NCI-H345 (cell line): ENCODE measurements at regions not wholly inside any gene's neighbourhood (a gene's known extent, or its start where the extent isn't known, plus 50 kb on each side); places are given as distances from the start of the nearest gene placed in this dataset.

Experiments
- DNase-seq: peaks from one replicate; lab custom pipeline; 2025; lab: John Stamatoyannopoulos, UW

DNA sequence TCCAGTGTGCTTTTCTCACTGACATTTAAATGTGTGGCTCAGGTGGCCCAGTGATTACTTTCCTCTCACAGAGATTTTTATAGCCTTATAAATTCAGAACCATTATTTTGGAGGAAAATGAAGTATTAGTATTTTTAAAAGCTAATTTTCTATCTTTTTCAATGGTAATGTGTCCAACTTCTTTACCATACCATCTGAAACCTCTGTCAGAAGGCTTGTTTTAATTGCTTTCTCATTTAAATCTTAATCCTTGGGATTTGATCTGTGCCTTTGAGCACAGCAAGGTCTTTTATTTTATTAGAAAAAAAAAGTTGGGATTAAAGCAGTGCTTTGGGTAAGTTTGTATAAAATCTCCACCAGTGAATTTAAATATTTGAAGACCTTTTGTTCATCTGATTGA lies 452.3 kb upstream of the RAG2 start:
- DNase-seq: no peak

DNA sequence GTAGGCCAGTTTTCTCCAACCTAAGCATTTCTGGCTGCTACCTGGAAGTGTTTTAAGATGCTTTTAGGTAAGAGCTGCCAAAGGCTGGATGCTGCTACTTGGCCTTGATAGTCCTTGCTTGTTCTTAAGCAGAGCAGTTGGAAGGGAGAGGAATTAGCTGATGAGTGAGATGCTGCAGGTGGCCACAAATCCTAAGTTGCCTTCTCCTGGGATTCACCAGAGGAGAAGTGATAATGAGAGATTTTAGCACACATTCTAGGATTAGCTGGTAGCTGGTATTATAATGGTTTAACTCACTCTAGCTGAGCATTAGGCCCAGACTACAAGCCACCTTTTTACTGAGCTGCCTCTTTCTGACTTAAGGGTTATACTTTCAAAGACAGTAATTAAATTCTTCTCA lies 442.9 kb upstream of the RAG2 start:
- no peak for DNase-seq

DNA sequence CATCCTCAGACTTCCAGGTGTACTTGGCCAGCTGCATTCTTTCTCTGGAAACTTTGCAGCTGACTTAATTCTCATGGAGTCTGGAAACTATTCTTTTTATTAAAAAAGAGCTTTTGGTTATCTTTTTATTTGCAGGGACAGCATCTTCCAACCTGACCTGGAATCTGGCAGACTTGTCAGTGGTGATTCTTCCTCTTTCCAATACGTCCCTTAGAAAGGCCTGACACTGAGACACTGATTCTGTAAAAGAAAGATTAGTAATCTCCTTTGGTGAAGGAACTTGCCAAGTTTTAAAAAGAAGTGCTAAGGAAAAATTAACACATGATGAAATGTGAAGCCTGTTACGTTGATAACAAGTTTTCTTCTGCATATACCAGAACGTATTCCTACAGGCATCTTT lies 440.9 kb upstream of the RAG2 start:
- no peak for DNase-seq

DNA sequence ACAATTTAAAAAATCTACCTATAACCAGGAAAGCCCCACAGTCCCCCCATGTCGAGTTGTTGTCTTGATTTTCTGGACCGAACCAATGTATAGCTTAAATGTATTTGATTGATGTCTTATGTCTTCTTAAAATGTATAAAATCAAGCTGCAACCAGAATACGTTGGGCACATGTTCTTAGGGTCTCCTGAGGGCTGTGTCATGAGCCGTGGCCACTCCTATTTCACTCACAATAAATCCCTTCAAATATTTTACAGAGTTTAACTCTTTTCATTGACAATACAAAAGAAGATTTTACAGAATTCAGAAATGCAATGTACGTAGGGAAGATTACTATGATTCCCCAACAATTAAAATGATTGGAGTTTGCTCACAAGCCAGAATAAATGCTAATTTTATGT lies 428.7 kb upstream of the RAG2 start:
- DNase-seq: no peak

DNA sequence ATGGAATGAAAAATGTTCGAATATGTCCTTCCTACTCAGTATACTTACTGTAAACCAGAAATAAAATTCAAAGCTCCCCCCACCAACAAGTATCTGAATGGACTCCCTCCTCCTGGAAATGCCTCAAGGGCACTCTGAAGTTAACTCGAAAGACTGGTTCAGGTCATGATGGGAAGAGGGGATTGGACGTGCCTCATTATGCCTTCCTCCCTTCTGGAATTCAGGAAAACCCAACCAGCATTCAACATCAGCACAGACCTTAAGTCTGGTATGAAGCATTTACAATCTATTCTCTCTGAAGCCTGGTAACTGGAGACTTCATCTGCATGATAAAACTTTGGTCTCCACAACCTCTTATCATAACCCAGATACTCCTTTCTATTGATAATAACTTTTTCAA lies 428.3 kb upstream of the RAG2 start:
- no peak for DNase-seq

DNA sequence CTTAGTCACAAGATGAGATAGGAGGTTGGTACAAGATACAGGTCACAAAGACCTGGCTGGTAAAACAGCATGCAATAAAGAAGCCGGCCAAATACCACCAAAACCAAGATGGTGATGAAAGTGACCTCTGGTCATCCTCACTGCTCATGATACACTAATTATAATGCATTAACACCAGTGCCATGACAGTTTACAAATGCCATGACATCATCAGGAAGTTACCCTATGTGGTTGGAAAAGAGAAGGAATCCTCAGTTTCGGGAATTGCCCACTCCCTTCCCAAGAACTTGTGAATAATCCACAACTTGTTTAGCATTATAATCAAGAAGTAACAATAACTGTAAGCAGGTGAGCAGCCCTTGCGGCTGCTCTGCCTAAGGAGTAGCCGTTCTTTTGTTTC lies 408.5 kb upstream of the RAG2 start:
- no peak for DNase-seq

DNA sequence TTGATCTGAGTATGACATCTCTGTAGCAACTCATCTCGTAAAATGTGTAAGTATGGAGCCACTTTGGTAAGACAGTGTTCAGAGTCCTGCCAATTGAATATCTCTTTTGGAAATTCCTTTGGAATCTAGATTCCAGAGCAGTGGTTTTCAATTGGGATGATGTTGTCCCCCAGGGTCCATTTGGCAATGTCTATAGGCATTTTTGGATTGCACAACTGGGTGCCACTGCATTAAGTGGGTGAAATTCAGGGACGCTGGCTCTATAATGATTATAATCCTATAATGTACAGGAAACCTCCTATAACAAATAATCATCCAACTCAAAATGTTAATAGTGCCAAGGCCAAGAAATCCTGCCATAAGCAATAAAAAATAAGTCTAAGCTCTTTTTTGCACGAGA lies 404.8 kb upstream of the RAG2 start:
- DNase-seq: no peak

DNA sequence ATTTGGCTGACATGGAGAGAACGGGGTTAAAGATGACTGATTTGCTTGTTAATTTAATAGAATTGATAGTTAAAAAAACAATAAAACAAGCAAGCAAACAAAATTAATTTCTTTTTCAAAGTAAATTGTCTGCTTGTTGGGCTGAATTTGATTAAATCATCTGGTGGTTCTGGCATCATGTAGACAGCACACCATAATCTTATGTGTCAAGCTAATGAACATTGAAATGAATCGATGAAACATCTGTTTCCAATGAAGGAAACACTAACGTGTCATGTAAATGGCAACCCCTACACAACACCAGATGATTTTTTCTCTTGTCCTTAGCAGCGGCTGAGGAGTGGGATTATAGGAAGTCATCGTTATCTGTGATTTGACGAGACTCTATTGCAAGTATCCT lies 399.6 kb upstream of the RAG2 start:
- DNase-seq: no peak

DNA sequence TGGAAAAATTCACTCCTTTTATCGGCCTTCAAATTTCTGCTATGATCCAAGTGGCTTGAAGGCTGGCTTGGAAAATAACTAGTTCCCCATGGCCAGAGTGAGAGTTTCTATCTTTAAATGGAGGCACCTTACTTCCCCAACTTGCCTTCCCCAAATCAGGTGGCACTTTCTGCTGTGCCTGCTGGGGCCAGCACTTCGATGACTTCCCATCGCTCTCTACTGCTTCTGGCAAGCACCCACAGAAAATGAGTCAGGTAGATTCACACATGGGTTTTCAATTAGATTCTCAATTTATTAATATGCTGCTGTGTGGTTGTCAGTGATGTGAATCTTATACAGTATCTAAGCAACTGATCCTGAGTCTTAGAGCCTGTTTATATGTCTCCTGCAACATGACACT lies 398.8 kb upstream of the RAG2 start:
- DNase-seq: no peak

DNA sequence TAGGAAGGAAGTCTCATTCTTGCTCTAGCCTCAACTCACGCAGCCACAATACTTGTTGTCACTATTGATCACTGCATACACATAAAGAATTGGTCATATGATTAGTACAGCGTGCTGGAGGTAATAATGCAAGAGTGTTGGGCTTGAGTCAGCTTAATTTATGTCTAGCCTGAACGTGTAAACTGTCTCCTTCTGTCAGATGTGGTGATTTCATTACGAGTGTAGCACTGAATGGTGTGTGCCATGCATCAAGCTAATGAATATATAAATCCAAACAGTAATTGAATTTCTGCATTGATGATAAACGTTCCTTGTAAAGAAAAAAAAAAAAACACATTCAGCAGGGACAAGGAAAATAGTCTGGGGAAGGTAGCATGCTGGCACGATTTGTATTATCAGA lies 396.2 kb upstream of the RAG2 start:
- DNase-seq: no peak

DNA sequence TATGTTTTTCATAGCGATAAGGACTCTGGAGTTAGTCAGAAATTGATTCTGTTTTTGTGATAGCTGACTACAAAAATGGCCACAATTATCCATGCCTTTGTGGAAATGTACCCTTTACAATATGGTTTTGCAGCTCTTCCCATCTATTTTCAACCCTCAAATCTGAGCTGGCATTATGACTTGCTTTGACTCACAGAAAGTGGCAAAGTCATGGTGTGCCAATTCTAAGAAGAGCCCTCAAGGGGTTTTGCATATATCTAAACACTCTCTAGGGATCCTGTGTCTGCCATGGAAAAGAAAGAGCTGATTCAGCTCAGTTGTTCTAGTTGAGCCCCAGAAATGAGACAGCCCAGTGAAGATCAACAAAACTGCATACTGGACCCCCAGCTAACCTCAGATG lies 390.5 kb upstream of the RAG2 start:
- no peak for DNase-seq

DNA sequence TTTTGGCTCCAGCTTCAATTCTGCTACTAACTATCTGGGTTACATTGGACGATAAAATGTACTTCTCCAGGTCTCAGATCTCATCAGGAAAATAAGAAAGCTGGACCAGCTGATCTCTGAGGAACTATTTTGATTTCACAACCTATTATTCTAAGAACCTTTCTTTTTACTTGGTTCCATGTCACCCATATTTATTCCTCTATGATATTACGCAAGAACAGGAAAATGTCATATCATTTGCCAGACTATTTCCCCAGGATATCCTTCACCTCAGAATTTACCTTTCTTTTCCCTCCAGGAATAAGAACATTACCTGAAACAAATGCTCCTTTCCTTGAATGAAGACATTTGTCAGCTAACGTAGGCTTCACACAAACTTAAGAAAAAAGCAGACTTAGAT lies 387.5 kb upstream of the RAG2 start:
- no peak for DNase-seq

DNA sequence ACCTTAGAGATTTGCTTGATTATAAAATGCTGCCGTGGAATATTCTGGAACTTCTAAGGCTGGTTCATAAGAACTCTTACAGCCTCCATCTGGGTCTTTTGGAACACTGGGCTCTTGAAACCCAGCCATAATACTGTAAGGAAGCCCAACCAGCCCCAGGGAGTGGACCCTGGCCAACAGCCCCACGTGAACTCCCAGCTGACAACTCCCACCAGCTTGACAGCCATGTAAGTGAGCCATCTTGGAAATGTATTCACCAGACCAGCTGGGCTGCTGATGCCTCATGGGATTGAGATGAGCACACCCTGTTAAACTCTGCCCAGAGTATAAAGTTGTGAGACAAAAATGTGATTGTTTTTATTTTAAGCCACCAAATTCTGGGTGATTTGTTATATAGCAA lies 378.7 kb upstream of the RAG2 start:
- DNase-seq: no peak

DNA sequence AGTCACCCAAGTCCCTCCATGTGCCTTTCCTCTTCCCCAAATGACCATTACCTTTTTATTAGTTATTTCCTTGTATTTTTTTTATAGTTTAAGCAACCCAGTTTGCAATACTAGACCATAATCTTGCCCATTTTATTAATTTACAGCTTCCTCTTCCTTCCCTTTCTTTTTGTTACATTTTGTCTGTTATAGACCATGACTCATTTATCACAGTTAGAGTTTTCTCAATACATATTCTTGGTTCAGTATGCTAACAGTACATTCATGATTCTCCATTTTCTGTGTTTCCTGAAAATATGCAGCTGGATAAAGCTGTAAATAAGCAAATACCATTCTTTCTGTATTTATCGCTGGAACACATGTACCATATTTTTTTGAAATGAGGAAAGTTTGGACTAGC lies 376.7 kb upstream of the RAG2 start:
- no peak for DNase-seq

DNA sequence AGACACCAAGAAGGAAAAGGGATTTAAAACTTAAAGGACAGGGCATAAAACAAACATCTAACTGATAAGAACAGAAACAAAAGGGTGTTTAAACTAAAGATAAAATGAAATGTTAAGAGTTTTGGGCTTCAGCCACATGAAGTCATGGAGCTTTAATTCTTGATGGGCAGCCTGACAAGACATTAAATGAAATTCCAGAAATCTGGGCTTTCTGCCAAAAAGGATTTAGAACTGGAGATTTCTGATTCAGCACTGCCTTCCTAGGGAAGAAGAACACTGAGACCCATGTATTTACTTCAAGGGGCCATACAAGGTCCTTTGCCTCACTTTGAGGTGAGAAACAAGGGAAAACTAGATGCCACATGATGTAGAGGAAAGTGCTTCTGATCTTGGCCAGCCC lies 355.9 kb upstream of the RAG2 start:
- DNase-seq: no peak

DNA sequence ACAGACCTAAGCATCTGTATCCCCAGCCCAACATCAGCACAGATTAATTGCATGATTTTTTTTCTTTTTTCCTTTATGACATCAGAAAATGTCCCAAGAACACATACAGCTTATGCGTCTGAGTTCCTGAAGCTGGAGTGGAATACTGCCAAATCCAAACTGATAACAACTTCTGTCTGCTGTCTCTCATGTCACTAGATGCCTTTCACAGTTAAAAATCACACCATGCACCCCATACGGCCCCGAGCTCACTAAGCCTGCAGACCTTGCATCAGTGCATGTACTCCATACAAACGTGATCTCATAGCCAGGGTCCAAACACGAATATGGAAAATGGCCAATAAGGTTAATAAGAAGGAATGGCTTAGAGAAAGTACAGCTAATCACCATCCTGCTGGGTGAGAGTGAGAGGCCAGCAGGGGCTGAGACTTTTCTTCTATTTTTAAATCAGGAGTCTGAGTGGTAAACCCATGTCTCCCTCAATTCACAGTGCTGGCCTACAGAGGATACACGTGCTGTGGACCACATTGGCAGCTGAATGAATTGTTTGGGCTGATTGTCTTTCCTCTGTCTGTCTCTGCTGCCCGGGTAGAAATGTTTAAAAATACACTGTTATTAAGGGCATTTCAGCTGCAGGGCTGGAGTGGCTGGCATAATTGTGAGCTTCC lies 350.6 kb upstream of the RAG2 start:
- DNase-seq: no peak

DNA sequence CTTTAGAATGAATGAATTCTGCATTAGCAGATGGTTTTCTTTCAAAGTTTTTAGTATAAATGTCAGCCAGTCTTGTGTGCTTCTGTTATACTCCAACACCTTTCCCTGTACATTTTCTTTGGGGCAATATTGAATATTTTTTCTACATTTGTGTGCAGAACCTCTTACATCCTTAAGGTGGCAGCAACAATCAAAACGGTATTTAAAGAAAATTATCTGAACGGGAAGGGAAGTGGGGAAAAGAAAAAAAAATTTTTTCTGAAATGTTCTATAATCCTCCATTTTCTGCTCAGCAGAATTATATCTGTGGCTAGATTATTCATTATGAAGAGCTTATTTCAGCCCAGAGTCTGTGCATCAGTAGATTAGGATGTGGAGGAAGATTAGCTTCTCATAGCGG lies 347.3 kb upstream of the RAG2 start:
- no peak for DNase-seq

DNA sequence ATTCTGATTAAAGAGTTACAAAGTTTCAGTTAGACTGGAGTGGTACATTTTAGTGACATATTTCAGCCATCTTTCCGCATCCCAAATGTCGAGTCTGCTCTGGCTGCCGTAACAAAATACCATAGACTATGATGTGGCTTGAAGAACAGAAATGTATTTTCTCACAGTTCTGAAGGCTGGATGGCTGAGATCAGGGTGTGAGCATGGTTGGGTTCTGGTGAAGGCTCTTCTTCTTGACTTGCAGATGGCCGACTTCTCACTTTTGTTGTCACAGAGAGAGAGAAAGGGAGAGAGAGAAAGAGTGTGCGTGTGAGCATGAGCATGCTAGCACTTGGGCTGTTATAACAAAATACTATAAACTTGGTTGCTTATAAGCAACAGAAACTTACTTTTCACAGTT lies 335.4 kb upstream of the RAG2 start:
- DNase-seq: no peak

DNA sequence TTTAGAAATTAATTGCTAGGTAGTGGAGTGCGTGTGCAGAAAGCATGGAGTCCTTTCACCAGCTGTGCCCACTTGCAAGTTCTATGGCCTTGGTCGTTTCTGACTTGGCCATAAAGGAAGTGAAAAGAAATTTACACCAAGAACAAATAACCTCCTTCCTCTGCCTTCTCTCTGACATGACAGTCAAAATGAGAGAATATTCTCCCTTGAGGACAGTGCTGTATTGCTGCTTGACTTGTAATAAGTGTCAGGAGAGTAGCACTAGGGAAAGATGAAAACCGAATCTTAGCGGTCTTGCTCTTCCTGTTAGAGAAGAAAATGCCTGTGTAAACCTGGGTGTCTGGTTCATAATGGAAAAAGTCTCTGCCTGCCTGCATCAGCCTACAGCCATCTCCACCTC lies 333.1 kb upstream of the RAG2 start:
- DNase-seq: no peak

DNA sequence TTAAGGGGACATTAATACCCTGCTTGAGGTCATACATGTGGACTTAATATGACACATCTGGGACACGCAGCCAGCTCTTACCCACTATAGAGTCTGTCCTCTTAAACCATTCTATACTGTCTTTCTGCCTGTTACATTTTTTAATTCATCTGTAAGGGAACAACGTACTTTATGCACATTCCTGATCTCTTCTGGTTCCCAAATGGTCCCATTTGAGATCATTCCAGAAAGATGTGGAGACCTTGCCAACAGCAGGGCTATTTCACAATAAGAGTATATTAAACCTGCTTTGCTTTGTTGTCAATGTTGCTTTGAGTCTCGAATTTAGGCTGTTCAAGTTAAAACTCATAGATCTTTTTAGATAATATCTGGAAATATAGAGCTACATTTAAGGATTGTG lies 332.2 kb upstream of the RAG2 start:
- DNase-seq: no peak

DNA sequence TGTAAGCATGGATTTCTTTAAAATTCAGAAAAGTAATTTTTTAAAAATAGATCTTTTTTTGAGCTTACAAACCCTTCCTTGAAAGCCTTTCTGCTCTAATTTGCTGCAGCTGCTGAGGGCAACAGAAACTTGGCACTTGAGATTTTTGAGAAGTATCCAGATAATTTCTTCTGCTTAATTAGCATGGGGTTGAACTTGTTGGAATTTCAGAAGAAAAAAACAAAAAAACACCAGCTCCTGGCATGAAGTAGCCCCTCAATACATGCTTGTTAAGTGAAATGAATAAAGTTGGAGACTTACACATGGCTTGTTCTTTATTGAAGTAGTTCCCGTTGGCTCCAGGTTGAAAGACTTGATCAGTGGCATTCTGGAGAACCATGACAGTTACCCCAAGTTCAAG lies 331.4 kb upstream of the RAG2 start:
- DNase-seq: no peak

DNA sequence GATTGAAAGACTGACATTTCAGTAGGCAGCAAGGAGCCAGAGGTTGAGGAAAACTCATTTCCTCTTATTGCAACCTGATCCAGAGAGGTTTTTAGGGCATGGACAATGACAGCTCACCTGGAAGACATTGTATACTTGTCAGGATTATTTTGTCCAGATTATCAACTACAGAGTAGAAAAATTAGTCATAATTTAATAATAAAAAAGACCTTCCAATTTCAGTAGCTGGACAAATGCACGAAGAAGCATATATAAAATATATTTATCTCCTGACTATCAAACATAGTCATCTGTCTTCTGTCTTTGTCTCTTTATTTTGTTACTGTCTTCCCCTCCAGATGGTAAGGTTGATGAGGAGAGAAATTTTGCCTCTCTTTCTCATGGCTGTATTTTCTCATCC lies 330.6 kb upstream of the RAG2 start:
- DNase-seq: no peak

DNA sequence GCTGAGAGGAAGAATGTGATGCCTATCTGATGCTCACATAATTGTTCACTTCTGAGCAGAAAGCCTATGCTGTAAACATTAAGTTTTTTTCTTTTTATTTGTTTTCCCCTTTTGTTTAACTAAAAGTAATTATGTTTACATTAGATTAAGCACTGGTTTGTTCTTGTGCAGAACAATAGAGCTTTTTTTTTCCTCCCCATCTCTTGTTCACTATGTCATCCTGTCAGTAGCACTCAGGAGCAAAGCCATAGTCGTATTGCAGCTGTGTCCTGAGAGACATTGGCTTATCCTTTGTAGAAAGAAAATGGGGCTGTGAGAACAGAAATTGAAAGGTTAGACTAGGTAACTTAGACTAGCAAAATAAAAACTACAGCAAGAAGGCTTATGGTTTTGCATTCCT lies 301.8 kb upstream of the RAG2 start:
- DNase-seq: no peak

DNA sequence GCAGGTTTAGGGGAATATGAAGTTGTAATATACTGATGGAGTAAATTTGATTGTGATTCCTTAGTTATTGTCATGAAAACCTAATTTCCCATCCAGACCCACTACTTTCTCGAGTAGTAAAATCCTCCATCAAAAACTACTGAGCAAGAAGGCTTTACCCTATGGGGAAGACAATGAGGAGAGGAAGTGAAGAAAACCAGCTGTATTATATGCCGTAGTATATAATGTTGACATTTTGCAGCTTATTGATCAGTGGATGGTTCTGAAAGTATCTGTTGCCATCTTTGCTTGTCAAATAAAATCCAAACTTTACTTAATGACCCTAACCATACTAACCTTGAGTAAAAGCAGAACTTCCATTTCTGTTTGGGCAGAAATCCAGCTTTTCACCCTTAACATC lies 292.8 kb upstream of the RAG2 start:
- no peak for DNase-seq

DNA sequence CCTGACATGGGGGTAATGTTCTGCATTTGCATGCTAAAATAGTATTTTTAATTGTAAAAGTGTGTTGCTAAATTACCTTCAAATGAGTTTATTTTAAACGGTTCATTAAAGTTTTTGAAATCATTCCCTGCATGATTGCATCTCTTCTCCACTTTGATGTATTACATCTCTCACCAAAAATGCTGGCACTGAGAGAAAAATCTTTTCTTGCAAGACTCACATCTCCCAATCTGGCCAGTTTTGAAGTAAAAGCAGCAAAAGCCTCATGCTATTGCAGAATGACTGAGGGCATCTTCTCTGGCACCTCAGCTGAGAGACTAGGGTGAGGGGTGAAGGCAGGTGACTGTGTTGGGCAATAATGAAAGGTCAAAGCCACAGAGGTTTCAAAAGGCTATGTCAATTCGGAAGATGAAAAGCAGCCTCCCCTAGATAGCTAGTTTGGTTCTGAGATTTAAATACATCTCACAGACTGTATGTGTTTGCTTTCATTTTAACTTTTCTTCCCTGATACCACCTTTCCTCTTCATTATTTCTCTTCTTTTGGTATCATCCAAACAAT lies 292.2 kb upstream of the RAG2 start:
- no peak for DNase-seq
